PC-9 (cell line): ENCODE measurements at regions not wholly inside any gene's neighbourhood (a gene's known extent, or its start where the extent isn't known, plus 50 kb on each side); places are given as distances from the start of the nearest gene placed in this dataset.

Experiments
- EZH2 ChIP-seq: fragments of 200-600 bp; sonication (generic); IDR thresholded peaks from 2 replicates; pipeline ENCODE4 v1.8.0; 2017; ENCODE audit warnings: antibody characterized with exemption, low read depth
- TF ChIP-seq, protein P1 (sequence below): fragments of 200-600 bp; sonication (generic); conservative IDR thresholded peaks from 2 replicates; pipeline ENCODE4 v1.6.1; 2017; ENCODE audit warnings: mixed run types, antibody characterized with exemption, mild to moderate bottlenecking, moderate library complexity

DNA sequence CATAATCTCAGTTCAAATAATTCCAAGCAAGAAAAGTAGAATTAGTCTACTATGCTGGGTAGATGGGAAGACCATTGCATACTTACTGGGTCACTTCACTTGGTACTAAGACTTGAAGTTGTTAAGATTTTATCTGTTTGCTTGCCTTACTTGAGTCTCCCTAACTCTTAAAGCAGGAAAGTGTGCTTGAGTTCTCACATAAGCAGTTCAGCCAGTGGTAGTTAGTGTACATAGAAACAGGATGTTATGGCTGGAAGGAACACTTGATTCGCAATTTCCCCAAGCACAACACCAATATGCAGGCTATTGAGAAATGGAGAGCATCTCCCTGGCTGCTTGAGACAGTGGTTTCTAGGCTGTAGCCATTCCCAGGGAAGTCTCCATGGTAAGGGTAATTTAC lies 176.1 kb downstream of the MSL3 start:
- TF ChIP-seq, protein P1, sequence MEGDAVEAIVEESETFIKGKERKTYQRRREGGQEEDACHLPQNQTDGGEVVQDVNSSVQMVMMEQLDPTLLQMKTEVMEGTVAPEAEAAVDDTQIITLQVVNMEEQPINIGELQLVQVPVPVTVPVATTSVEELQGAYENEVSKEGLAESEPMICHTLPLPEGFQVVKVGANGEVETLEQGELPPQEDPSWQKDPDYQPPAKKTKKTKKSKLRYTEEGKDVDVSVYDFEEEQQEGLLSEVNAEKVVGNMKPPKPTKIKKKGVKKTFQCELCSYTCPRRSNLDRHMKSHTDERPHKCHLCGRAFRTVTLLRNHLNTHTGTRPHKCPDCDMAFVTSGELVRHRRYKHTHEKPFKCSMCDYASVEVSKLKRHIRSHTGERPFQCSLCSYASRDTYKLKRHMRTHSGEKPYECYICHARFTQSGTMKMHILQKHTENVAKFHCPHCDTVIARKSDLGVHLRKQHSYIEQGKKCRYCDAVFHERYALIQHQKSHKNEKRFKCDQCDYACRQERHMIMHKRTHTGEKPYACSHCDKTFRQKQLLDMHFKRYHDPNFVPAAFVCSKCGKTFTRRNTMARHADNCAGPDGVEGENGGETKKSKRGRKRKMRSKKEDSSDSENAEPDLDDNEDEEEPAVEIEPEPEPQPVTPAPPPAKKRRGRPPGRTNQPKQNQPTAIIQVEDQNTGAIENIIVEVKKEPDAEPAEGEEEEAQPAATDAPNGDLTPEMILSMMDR: no peak
- TF ChIP-seq EZH2: no peak
